ENCODE measurements at regions not wholly inside any gene's neighbourhood (a gene's known extent, or its start where the extent isn't known, plus 50 kb on each side); places are given as distances from the start of the nearest gene placed in this dataset.
"Not testable (repeated sequence)": the region's sequence is repeated elsewhere in the genome, so short reads cannot be mapped to it uniquely, and the experiment has no call there.

- no peaks in the 10 kb centered on the region for H3K36me3 ChIP-seq
- peaks cover 0 to 5% (median 2%) of the 10 kb centered on the region in 4 donors for H3K9me3 ChIP-seq
- DNase-seq = no peak
- TF ChIP-seq CTCF (IDR thresholded peaks at IDR 0.05) = no peak
- TF ChIP-seq POLR2A (IDR thresholded peaks at IDR 0.05) = no peak
- TF ChIP-seq POLR2AphosphoS5 (IDR thresholded peaks at IDR 0.05) = no peak
- TF ChIP-seq EP300 (IDR thresholded peaks at IDR 0.05) = no peak
- no peak overlapping the region for H3K27ac ChIP-seq
- ATAC-seq (ENCODE audit: low FRiP score in 2 of 2) = no peak
- H3K4me3 ChIP-seq = no peak overlapping the region
- H3K27me3 ChIP-seq = no peaks in the 10 kb centered on the region
- 60 to 64% methylated on average over 4 of the region's 4 CpGs for WGBS, 2 donors
- H3K4me1 ChIP-seq = no peaks in the 10 kb centered on the region
These were observed 287.0 kb downstream of the SI start for GRCh38 chr3:164791263-164791662.

GRCh38 chr3:164784407-164784806 is 293.9 kb downstream of the SI start:
- peaks cover 0 to 11% (median 2%) of the 10 kb centered on the region in 4 donors for H3K9me3 ChIP-seq
- not testable (repeated sequence) for ATAC-seq (ENCODE audit: low FRiP score in 2 of 2); H3K36me3 ChIP-seq; H3K4me3 ChIP-seq; H3K4me1 ChIP-seq; H3K27ac ChIP-seq; H3K27me3 ChIP-seq
- peak in 1 of 2 donors; percentile 64 for DNase-seq
- 91 to 100% methylated on average over 1 to 16 of the region's 21 CpGs for WGBS, 2 donors

- peaks cover 0 to 6% (median 0%) of the 10 kb centered on the region in 4 donors for H3K9me3 ChIP-seq
- TF ChIP-seq EP300 (IDR thresholded peaks at IDR 0.05) (no peak), POLR2A (IDR thresholded peaks at IDR 0.05) (no peak), POLR2AphosphoS5 (IDR thresholded peaks at IDR 0.05) (no peak), CTCF (IDR thresholded peaks at IDR 0.05) (no peak)
- DNase-seq = no peak
These were observed 296.5 kb downstream of the SI start for GRCh38 chr3:164781755-164782154.

GRCh38 chr3:164779816-164780215 is 298.5 kb downstream of the SI start:
- peaks cover 0 to 6% (median 0%) of the 10 kb centered on the region in 4 donors for H3K9me3 ChIP-seq
- WGBS, 2 donors = 58 to 59% methylated on average over 4 of the region's 4 CpGs
- no peaks in the 10 kb centered on the region for H3K36me3 ChIP-seq
- DNase-seq (no peak), ATAC-seq (ENCODE audit: low FRiP score in 2 of 2) (no peak)
- H3K4me1 ChIP-seq = no peaks in the 10 kb centered on the region
- no peak overlapping the region for H3K4me3 ChIP-seq
- TF ChIP-seq CTCF (IDR thresholded peaks at IDR 0.05) (no peak), POLR2A (IDR thresholded peaks at IDR 0.05) (no peak), POLR2AphosphoS5 (IDR thresholded peaks at IDR 0.05) (no peak), EP300 (IDR thresholded peaks at IDR 0.05) (no peak)
- H3K27me3 ChIP-seq = no peaks in the 10 kb centered on the region
- H3K27ac ChIP-seq = no peak overlapping the region

More at GRCh38 chr3:164781755-164782154, 296.5 kb downstream of the SI start:
- Histone ChIP-seq H3K27ac (no peak overlapping the region), H3K27me3 (no peaks in the 10 kb centered on the region), H3K4me3 (no peak overlapping the region), H3K4me1 (no peaks in the 10 kb centered on the region), H3K36me3 (no peaks in the 10 kb centered on the region)
- ATAC-seq (ENCODE audit: low FRiP score in 2 of 2) = no peak

- Histone ChIP-seq H3K4me1 (no peaks in the 10 kb centered on the region), H3K9me3 (no peaks in the 10 kb centered on the region), H3K4me3 (no peak overlapping the region), H3K27ac (no peak overlapping the region), H3K27me3 (no peaks in the 10 kb centered on the region), H3K36me3 (no peaks in the 10 kb centered on the region)
- 59 to 68% methylated on average over 3 of the region's 3 CpGs for WGBS, 2 donors
- DNase-seq (no peak), ATAC-seq (ENCODE audit: low FRiP score in 2 of 2) (no peak)
- TF ChIP-seq POLR2A (IDR thresholded peaks at IDR 0.05) (no peak), CTCF (IDR thresholded peaks at IDR 0.05) (no peak), POLR2AphosphoS5 (IDR thresholded peaks at IDR 0.05) (no peak)
These were observed 325.5 kb downstream of the SI start for GRCh38 chr3:164752812-164753211.
